CD4-positive, alpha-beta T cell treated with Interleukin-17A for 4 hours (primary cell): ENCODE measurements at regions not wholly inside any gene's neighbourhood (a gene's known extent, or its start where the extent isn't known, plus 50 kb on each side); places are given as distances from the start of the nearest gene placed in this dataset.
"Not testable (repeated sequence)": the region's sequence is repeated elsewhere in the genome, so short reads cannot be mapped to it uniquely, and the experiment has no call there.

ENCODE experiments used
- DNase-seq: peaks from one replicate; pipeline ENCODE4 v3.0.0-alpha.2; 2020; ENCODE audit warnings: mixed read lengths

DNA sequence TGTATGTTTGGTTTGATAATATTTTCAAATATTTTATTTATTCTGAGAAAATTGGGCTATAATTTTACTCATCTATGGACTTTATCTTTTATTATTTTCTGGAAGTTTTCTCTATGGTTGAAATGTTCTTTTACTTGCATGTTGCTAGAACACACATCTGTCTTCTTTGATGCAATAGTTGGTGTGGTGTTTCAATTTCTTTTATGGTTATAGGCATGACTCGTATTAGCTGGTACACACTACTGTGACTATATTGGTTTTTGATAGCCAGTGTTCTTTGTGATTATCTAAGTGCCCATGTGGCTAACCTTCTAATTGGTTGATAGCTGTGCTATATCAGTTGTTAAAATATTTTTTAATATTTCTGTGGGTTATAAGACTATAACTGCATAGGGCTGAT is 1343.3 kb upstream of the GJE1 start:
- no peak for DNase-seq

GRCh38 chr6:140785926-140786325 is 1346.8 kb upstream of the GJE1 start:
- DNase-seq: no peak

- DNase-seq: no peak
These were observed 1348.2 kb upstream of the GJE1 start for GRCh38 chr6:140784573-140784972.

DNA sequence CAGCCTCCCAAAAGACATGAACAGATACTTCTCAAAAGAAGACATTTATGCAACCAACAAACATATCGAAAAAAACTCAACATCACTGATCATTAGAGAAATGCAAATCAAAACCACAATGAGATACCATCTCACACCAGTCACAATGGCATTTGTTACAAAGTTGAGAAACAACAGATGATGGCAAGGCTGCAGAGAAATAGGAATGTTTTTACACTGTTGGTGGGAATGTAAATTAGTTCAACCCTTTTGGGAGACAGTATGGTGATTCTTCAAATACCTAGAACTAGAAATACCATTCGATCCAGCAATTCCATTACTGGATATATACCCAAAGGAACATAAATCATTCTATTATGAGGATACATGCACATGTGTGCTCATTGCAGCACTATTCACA is 1349.2 kb upstream of the GJE1 start:
- DNase-seq: not testable (repeated sequence)

GRCh38 chr6:140782941-140783340 is 1349.8 kb upstream of the GJE1 start:
- no peak for DNase-seq

GRCh38 chr6:140779991-140780596 is 1352.6 kb upstream of the GJE1 start:
- DNase-seq: no peak

DNA sequence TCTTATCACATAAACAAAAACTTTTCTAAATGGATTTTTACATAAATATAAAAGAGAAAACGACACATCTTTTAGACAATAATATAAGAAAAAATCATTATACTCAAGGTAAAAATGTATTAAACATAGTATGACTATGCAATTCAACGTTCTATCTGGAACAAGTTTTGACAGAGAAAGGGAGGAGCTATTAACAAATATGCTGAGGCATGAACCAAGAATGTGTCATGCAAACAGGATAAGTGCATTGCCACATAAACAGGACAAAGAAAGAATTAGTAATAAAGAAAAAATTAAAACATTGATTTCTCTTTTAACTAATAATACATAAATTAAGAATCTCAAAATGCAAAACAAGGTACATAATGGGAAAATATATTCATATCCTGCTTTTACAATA is 1353.4 kb upstream of the GJE1 start:
- DNase-seq: no peak

DNA sequence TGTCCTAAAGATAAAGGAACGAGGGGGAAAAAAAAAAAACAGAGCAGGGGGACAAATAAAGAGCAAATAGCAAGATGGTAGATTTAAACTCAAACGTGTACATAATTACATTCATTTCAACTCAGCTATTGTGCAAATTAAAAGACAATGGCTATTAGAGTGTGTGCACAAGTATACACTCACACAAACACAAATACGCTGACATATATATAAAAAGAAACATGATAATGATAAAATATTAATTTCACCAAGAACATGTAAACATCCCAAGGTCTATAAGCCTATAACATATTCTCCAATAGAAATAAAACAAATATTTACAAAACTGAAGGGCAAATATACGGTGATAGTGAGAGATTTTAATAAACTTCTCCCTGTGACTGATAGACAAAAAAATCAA is 1354.9 kb upstream of the GJE1 start:
- DNase-seq: no peak

GRCh38 chr6:140775061-140775460 is 1357.7 kb upstream of the GJE1 start:
- DNase-seq: no peak

- no peak for DNase-seq
These were observed 1358.6 kb upstream of the GJE1 start for GRCh38 chr6:140774080-140774505.

- DNase-seq: no peak
These were observed 1359.4 kb upstream of the GJE1 start for GRCh38 chr6:140773276-140773675.

DNA sequence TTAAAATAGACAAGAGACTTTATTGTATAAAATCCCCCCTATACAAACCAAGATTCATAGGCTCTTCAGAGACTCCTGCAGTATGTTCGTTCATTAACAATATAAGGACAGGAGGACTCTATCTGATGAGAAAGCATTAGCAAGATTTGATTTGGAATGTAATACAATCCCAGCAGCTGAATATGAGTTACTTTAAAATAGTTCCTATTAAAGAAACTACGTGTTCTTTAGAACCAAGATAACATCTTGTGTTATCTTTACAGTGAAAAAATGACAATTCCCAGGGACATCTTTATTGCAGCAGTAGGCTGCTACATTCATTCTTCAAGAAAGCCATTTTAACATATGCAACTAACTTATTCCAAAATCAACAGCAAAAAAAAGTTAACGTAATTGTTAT is 1360.1 kb upstream of the GJE1 start:
- no peak for DNase-seq

GRCh38 chr6:140768133-140768532 is 1364.6 kb upstream of the GJE1 start:
- DNase-seq: no peak

DNA sequence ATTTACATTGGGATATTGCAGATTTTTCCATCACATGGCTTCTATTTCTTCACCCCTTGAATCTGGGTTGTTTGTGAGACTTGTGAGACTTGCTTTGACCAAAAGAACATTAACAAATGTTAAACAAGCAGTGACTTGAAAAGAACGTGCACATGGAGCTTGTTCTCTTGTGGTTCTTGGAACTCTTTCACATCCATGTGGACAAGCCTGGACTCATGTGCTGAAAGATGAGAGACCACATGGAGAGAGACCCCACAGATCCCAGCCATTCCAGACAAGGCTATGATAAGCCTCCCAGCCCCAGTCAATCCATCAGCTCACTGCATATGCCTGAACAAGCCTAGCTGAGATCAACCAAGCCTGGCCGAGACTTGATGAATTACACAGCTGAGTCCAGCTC is 1365.7 kb upstream of the GJE1 start:
- no peak for DNase-seq

- DNase-seq: no peak
These were observed 1374.4 kb upstream of the GJE1 start for GRCh38 chr6:140758169-140758877.

GRCh38 chr6:140752234-140752633 is 1377.8 kb upstream of the CITED2 start:
- DNase-seq: no peak

GRCh38 chr6:140747114-140747513 is 1372.7 kb upstream of the CITED2 start:
- DNase-seq: no peak

DNA sequence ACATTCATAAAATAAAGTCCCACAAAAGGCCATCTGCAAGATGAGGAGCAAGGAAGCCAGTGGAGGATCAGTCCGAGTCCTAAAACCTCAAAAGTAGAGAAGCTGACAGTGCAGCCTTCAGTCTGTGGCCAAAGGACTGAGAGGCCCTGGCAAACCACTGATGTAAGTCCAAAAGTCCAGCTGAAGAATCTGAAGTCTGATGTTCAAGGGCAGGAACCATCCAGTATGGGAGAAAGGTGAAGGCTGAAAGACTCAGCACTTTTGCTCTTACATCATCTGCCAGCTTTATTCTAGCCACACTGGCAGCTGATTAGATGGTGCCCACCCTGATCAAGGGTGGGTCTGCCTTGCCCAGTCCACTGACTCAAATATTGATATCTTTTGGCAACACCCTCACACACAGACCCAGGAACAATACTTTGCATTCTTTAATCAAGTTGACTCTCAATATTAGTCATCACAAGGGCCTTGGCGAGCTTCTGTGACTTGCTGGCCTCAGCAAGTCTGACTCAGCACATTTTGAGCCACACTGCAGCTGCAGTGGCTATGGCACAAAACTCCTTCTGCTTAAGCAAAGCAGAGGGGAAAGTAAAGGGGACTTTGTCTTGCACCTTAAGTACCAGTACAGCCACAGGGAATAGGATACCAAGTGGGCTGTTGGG is 1370.3 kb upstream of the CITED2 start:
- no peak for DNase-seq

DNA sequence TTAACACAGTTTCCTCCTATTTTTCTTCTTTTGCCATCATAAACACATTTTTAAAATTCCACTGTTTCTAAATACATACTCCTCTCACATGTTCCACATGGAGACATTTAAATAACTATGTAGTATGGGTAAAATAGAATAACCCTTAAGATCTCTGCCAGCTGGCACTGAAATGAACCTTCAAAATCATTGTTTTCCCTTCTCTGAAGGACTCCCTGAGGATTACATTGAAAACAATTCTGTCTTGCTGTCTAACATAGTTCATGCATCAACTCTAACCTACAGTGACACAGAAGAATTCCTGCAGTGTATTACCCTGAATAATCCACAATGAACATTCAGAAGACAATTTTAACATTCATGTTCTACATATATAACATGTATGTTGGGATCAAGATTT is 1361.8 kb upstream of the CITED2 start:
- DNase-seq: no peak

DNA sequence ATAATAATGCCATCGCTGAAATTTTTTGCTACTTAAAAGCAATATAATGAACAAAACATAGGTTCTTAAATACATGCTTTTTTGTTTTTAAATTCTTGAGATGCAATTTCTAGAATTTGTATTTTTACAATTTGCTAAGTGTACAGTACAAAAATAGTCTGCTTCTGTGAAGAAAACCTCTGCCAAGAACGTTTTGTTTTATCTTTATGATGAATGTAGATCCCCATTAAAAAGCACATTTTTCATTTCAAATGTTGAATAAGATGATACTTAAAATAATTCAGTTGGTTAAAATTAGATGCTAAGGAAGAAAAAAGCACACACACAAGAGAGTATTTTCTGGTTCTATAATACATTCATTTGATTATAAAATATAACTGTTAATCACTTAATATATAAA is 1358.5 kb upstream of the CITED2 start:
- no peak for DNase-seq

DNA sequence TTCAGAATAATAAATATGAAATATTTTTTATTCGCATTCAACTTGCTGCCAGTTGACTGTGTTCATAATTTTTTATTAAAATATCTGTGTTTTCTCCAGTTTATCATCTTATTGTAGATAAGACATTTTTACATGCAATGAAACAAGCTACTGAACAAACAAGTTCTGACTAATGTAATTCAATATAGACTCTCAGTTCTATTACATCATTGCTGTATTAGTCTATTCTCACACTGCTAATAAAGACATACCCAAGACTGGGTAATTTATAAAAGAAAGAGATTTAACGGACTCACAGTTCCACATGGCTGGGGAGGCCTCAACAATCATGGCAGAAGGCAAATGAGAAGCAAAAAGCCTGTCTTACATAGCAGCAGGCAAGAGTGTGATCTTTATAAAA is 1357.7 kb upstream of the CITED2 start:
- no peak for DNase-seq

GRCh38 chr6:140731741-140732140 is 1357.3 kb upstream of the CITED2 start:
- DNase-seq: no peak

DNA sequence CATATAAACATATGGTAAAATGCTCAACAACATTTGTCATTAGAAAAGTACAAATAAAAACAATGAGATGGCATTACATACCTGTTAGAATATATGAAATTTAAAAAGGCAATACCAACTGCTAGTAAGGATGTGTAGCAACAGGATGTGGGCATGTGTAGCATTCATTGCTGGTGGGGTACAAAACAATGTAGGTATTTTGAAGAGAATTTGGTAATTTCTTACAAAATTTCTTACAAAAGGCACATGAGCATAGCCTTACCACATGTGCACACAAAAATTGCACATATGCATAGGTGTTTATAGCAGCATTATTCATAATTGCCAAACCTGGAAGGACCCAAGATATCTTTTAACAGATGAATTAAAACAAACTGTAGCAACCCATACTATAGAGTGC is 1355.1 kb upstream of the CITED2 start:
- no peak for DNase-seq

DNA sequence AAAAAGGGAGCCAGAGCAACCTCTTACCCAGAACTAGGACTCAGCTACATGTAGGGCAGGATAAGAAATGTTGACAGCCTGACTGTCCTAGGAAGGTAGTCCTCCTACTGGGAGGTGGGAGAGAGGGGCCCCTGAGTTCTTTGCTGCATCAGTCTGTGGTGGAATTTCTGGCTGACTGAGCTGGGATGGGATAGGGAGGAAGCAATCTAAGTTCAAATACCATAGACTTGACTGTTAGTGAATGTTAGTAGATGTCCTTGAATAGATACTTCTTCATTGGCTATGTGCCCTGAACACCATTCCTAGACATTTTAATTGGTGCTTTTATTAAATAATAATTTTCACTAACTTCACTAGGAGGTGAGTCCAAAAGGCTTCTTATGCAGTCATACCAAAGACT is 1343.6 kb upstream of the CITED2 start:
- DNase-seq: no peak
